ENCODE measurements at regions not wholly inside any gene's neighbourhood (a gene's known extent, or its start where the extent isn't known, plus 50 kb on each side); places are given as distances from the start of the nearest gene placed in this dataset.

- H3K18ac ChIP-seq (ENCODE audit: low read length): no peak overlapping the region
- DNase-seq: no peak
- no peak overlapping the region for H3K4me2 ChIP-seq (ENCODE audit: low read length)
- no peaks in the 10 kb centered on the region for H3K4me1 ChIP-seq (ENCODE audit: control insufficient read depth, low read depth, low read length)
- no peak overlapping the region for H4K5ac ChIP-seq (ENCODE audit: low read length)
- H3K23ac ChIP-seq (ENCODE audit: low read length): no peak overlapping the region
- H3K79me1 ChIP-seq (ENCODE audit: low read length): no peaks in the 10 kb centered on the region
- H3K27ac ChIP-seq (ENCODE audit: low read depth, low read length): no peak overlapping the region
- WGBS (ENCODE audit: extremely low coverage, insufficient coverage, low lambda C conversion rate): no CpG with 5 or more reads among the region's 4 CpGs
- no peak overlapping the region for H2BK5ac ChIP-seq (ENCODE audit: low read length)
- H3K4ac ChIP-seq (ENCODE audit: low read depth, low read length): no peak overlapping the region
- H3K9ac ChIP-seq (ENCODE audit: low read length): no peak overlapping the region
- H2BK120ac ChIP-seq (ENCODE audit: low read depth, low read length): no peak overlapping the region
- H2BK15ac ChIP-seq (replicated peaks; ENCODE audit: low read depth): no peak overlapping the region
- H3K36me3 ChIP-seq (ENCODE audit: control insufficient read depth, insufficient read depth, low read length): no peaks in the 10 kb centered on the region
- H2AK5ac ChIP-seq (ENCODE audit: low read length): no peak overlapping the region
- H3K56ac ChIP-seq (ENCODE audit: low read length): no peak overlapping the region
- H3K4me3 ChIP-seq (ENCODE audit: low read length): no peak overlapping the region
- no peaks in the 10 kb centered on the region for H3K27me3 ChIP-seq (ENCODE audit: insufficient read depth, low read length, poor library complexity)
- no peaks in the 10 kb centered on the region for H3K79me2 ChIP-seq (ENCODE audit: control insufficient read depth, insufficient read depth, low read length)
- no peak overlapping the region for H4K8ac ChIP-seq (ENCODE audit: low read depth, low read length)
Observed at GRCh38 chr18:14921547-14921946, 173.6 kb downstream of the ANKRD30B start.

- H3K4ac ChIP-seq (ENCODE audit: low read depth, low read length): no peak overlapping the region
- H2AK5ac ChIP-seq (ENCODE audit: low read length): no peak overlapping the region
- H3K4me3 ChIP-seq (ENCODE audit: low read length): no peak overlapping the region
- H4K5ac ChIP-seq (ENCODE audit: low read length): no peak overlapping the region
- H2BK15ac ChIP-seq (replicated peaks; ENCODE audit: low read depth): no peak overlapping the region
- H3K79me2 ChIP-seq (ENCODE audit: control insufficient read depth, insufficient read depth, low read length): no peaks in the 10 kb centered on the region
- no peak overlapping the region for H3K4me2 ChIP-seq (ENCODE audit: low read length)
- H3K36me3 ChIP-seq (ENCODE audit: control insufficient read depth, insufficient read depth, low read length): no peaks in the 10 kb centered on the region
- H3K18ac ChIP-seq (ENCODE audit: low read length): no peak overlapping the region
- H2BK120ac ChIP-seq (ENCODE audit: low read depth, low read length): no peak overlapping the region
- no peak overlapping the region for H3K23ac ChIP-seq (ENCODE audit: low read length)
- no peak overlapping the region for H3K27ac ChIP-seq (ENCODE audit: low read depth, low read length)
- no peak for DNase-seq
- no peaks in the 10 kb centered on the region for H3K4me1 ChIP-seq (ENCODE audit: control insufficient read depth, low read depth, low read length)
- no peak overlapping the region for H4K8ac ChIP-seq (ENCODE audit: low read depth, low read length)
- no CpG with 5 or more reads among the region's 3 CpGs for WGBS (ENCODE audit: extremely low coverage, insufficient coverage, low lambda C conversion rate)
- no peak overlapping the region for H3K9ac ChIP-seq (ENCODE audit: low read length)
- no peaks in the 10 kb centered on the region for H3K27me3 ChIP-seq (ENCODE audit: insufficient read depth, low read length, poor library complexity)
- H3K79me1 ChIP-seq (ENCODE audit: low read length): no peaks in the 10 kb centered on the region
- H2BK5ac ChIP-seq (ENCODE audit: low read length): no peak overlapping the region
- no peak overlapping the region for H3K56ac ChIP-seq (ENCODE audit: low read length)
Observed at GRCh38 chr18:14922031-14922430, 174.1 kb downstream of the ANKRD30B start.

DNA sequence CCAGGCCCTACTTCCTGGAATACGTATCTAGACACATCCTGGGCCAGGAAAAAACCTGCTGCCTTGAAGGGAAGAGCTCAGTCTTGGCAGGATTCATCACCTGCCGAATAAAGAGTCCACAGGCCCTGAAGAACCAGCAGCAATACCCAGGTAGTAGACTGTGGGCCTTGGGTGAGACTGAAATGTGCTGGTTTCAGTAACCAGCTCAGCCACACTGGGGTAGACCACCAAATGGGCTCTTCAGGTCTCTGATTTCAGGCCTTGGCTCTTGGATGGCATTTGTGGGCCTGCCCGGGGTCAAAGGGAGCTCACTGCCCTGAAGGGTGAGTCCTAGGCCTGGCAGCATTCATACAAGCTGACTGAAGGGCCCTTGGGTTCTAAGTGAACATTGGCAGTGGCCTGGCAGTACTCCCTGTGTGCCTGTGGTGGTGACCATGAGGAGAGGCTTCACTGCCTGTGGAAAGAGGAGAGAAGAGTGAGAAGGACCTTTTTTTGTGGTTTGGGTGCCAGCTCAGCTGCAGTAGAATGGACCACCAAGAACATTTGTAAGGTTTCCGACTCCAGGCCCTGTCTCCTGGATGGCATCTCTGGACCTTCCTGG lies 175.1 kb downstream of the ANKRD30B start:
- Histone ChIP-seq H3K79me1 (ENCODE audit: low read length) (no peaks in the 10 kb centered on the region), H3K4me3 (ENCODE audit: low read length) (no peak overlapping the region), H2BK120ac (ENCODE audit: low read depth, low read length) (no peak overlapping the region), H2BK5ac (ENCODE audit: low read length) (no peak overlapping the region), H3K4me1 (ENCODE audit: control insufficient read depth, low read depth, low read length) (no peaks in the 10 kb centered on the region), H3K18ac (ENCODE audit: low read length) (no peak overlapping the region), H3K79me2 (ENCODE audit: control insufficient read depth, insufficient read depth, low read length) (no peaks in the 10 kb centered on the region), H2AK5ac (ENCODE audit: low read length) (no peak overlapping the region), H3K23ac (ENCODE audit: low read length) (no peak overlapping the region), H3K9ac (ENCODE audit: low read length) (no peak overlapping the region), H3K27me3 (ENCODE audit: insufficient read depth, low read length, poor library complexity) (no peaks in the 10 kb centered on the region), H3K36me3 (ENCODE audit: control insufficient read depth, insufficient read depth, low read length) (no peaks in the 10 kb centered on the region), H3K56ac (ENCODE audit: low read length) (no peak overlapping the region), H3K4ac (ENCODE audit: low read depth, low read length) (no peak overlapping the region), H4K5ac (ENCODE audit: low read length) (no peak overlapping the region), H4K8ac (ENCODE audit: low read depth, low read length) (no peak overlapping the region), H3K27ac (ENCODE audit: low read depth, low read length) (no peak overlapping the region), H2BK15ac (replicated peaks; ENCODE audit: low read depth) (no peak overlapping the region), H3K4me2 (ENCODE audit: low read length) (no peak overlapping the region)
- no CpG with 5 or more reads among the region's 4 CpGs for WGBS (ENCODE audit: extremely low coverage, insufficient coverage, low lambda C conversion rate)
- no peak for DNase-seq

- no peaks in the 10 kb centered on the region for H3K27me3 ChIP-seq (ENCODE audit: insufficient read depth, low read length, poor library complexity)
- H3K9ac ChIP-seq (ENCODE audit: low read length): no peak overlapping the region
- H4K5ac ChIP-seq (ENCODE audit: low read length): no peak overlapping the region
- no peak overlapping the region for H3K27ac ChIP-seq (ENCODE audit: low read depth, low read length)
- DNase-seq: no peak
- no peak overlapping the region for H3K56ac ChIP-seq (ENCODE audit: low read length)
- no peaks in the 10 kb centered on the region for H3K36me3 ChIP-seq (ENCODE audit: control insufficient read depth, insufficient read depth, low read length)
- H3K4me1 ChIP-seq (ENCODE audit: control insufficient read depth, low read depth, low read length): no peaks in the 10 kb centered on the region
- H3K18ac ChIP-seq (ENCODE audit: low read length): no peak overlapping the region
- no peak overlapping the region for H4K8ac ChIP-seq (ENCODE audit: low read depth, low read length)
- no peak overlapping the region for H2AK5ac ChIP-seq (ENCODE audit: low read length)
- no peak overlapping the region for H3K23ac ChIP-seq (ENCODE audit: low read length)
- H3K4ac ChIP-seq (ENCODE audit: low read depth, low read length): no peak overlapping the region
- H3K79me1 ChIP-seq (ENCODE audit: low read length): no peaks in the 10 kb centered on the region
- H2BK120ac ChIP-seq (ENCODE audit: low read depth, low read length): no peak overlapping the region
- no peaks in the 10 kb centered on the region for H3K79me2 ChIP-seq (ENCODE audit: control insufficient read depth, insufficient read depth, low read length)
- H2BK15ac ChIP-seq (replicated peaks; ENCODE audit: low read depth): no peak overlapping the region
- no peak overlapping the region for H2BK5ac ChIP-seq (ENCODE audit: low read length)
- WGBS (ENCODE audit: extremely low coverage, insufficient coverage, low lambda C conversion rate): no CpG with 5 or more reads among the region's 4 CpGs
- H3K4me3 ChIP-seq (ENCODE audit: low read length): no peak overlapping the region
- H3K4me2 ChIP-seq (ENCODE audit: low read length): no peak overlapping the region
Observed at GRCh38 chr18:14924226-14924625, 176.3 kb downstream of the ANKRD30B start.

DNA sequence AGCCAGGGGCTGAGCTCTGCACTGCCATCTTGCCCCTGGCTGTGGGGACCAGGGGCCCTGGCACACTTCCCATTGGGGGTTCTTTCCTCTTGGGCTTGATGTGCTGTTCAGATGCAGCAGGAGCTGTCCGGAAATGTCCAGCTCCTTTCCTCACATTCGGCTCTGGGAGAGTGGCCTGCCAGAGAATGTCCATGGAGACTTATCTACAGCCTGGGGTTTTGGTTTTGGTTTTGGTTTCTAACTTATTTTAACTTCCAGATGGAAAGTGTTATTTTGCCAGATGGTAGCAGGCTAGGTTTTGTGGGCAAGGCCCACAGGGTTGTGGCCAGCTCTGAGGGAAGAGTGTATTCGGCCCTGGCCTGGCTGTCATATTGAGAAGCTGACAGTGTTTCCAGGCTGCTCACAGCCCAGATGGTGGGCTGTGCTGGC lies 177.3 kb downstream of the ANKRD30B start:
- DNase-seq: no peak
- Histone ChIP-seq H3K36me3 (ENCODE audit: control insufficient read depth, insufficient read depth, low read length) (no peaks in the 10 kb centered on the region), H3K4me2 (ENCODE audit: low read length) (no peak overlapping the region), H4K8ac (ENCODE audit: low read depth, low read length) (no peak overlapping the region), H3K4ac (ENCODE audit: low read depth, low read length) (no peak overlapping the region), H3K9ac (ENCODE audit: low read length) (no peak overlapping the region), H3K79me1 (ENCODE audit: low read length) (no peaks in the 10 kb centered on the region), H3K56ac (ENCODE audit: low read length) (no peak overlapping the region), H4K5ac (ENCODE audit: low read length) (no peak overlapping the region), H3K27ac (ENCODE audit: low read depth, low read length) (no peak overlapping the region), H3K4me1 (ENCODE audit: control insufficient read depth, low read depth, low read length) (no peaks in the 10 kb centered on the region), H3K79me2 (ENCODE audit: control insufficient read depth, insufficient read depth, low read length) (no peaks in the 10 kb centered on the region), H2BK120ac (ENCODE audit: low read depth, low read length) (no peak overlapping the region), H2BK15ac (replicated peaks; ENCODE audit: low read depth) (no peak overlapping the region), H2BK5ac (ENCODE audit: low read length) (no peak overlapping the region), H3K4me3 (ENCODE audit: low read length) (no peak overlapping the region), H3K23ac (ENCODE audit: low read length) (no peak overlapping the region), H3K27me3 (ENCODE audit: insufficient read depth, low read length, poor library complexity) (no peaks in the 10 kb centered on the region), H3K18ac (ENCODE audit: low read length) (no peak overlapping the region), H2AK5ac (ENCODE audit: low read length) (no peak overlapping the region)
- WGBS (ENCODE audit: extremely low coverage, insufficient coverage, low lambda C conversion rate): no CpG with 5 or more reads among the region's 3 CpGs

DNA sequence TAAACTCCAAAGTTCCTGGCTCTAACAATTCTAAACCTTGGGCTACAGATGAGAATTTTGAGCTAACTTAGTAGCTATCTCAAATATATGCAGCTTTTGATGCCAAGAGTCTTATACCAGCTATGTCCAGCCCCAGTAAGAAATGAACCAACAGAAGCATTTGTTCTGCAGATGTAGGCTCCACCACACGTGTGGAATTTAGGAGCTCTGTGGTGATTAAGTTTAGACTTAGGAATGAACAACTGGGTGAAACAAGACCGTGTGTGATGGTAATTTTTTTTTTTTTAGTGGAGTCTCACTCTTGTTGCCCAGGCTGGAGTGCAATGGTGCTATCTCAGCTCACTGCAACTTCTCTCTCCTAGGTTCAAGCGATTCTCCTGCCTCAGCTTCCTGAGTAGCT lies 179.7 kb downstream of the ANKRD30B start:
- Histone ChIP-seq H3K79me2 (ENCODE audit: control insufficient read depth, insufficient read depth, low read length) (no peaks in the 10 kb centered on the region), H2BK5ac (ENCODE audit: low read length) (no peak overlapping the region), H2BK120ac (ENCODE audit: low read depth, low read length) (no peak overlapping the region), H3K23ac (ENCODE audit: low read length) (no peak overlapping the region), H3K18ac (ENCODE audit: low read length) (no peak overlapping the region), H3K79me1 (ENCODE audit: low read length) (no peaks in the 10 kb centered on the region), H2BK15ac (replicated peaks; ENCODE audit: low read depth) (no peak overlapping the region), H3K4ac (ENCODE audit: low read depth, low read length) (no peak overlapping the region), H3K56ac (ENCODE audit: low read length) (no peak overlapping the region), H3K36me3 (ENCODE audit: control insufficient read depth, insufficient read depth, low read length) (no peaks in the 10 kb centered on the region), H2AK5ac (ENCODE audit: low read length) (no peak overlapping the region), H3K4me2 (ENCODE audit: low read length) (no peak overlapping the region), H4K8ac (ENCODE audit: low read depth, low read length) (no peak overlapping the region), H4K5ac (ENCODE audit: low read length) (no peak overlapping the region), H3K4me3 (ENCODE audit: low read length) (no peak overlapping the region), H3K9ac (ENCODE audit: low read length) (no peak overlapping the region), H3K27me3 (ENCODE audit: insufficient read depth, low read length, poor library complexity) (no peaks in the 10 kb centered on the region), H3K27ac (ENCODE audit: low read depth, low read length) (no peak overlapping the region), H3K4me1 (ENCODE audit: control insufficient read depth, low read depth, low read length) (no peaks in the 10 kb centered on the region)
- no CpG with 5 or more reads among the region's 3 CpGs for WGBS (ENCODE audit: extremely low coverage, insufficient coverage, low lambda C conversion rate)
- DNase-seq: no peak

All from mesendoderm (in vitro differentiated cells).